ENCODE measurements at regions not wholly inside any gene's neighbourhood (a gene's known extent, or its start where the extent isn't known, plus 50 kb on each side); places are given as distances from the start of the nearest gene placed in this dataset.
"Not testable (repeated sequence)": the region's sequence is repeated elsewhere in the genome, so short reads cannot be mapped to it uniquely, and the experiment has no call there.

- DNase-seq (ENCODE audit: low read depth): no peak
- TF ChIP-seq CTCF (conservative IDR thresholded peaks at IDR 0.05; ENCODE audit: low read depth, low read length): no peak
- H3K4me3 ChIP-seq (ENCODE audit: low read depth, low read length): no peak overlapping the region
These were observed 102.6 kb downstream of the GOSR1 start for GRCh38 chr17:30579610-30580315.

- not testable (repeated sequence) for DNase-seq (ENCODE audit: low read depth); H3K4me3 ChIP-seq (ENCODE audit: low read depth, low read length)
These were observed 101.0 kb downstream of the GOSR1 start for GRCh38 chr17:30578015-30578717.
